Uterus (tissue), 3 donors: ENCODE measurements at regions not wholly inside any gene's neighbourhood (a gene's known extent, or its start where the extent isn't known, plus 50 kb on each side); places are given as distances from the start of the nearest gene placed in this dataset. TPM values are rescaled to one million over a fixed set of nuclear protein-coding genes. Genes with fewer than 3 reads are reported as not detected.

Experiments
- DNase-seq, 2 donors: peaks; one replicate each; pipeline ENCODE4 v3.0.0-alpha.2; 2019 to 2020
- H3K27ac ChIP-seq, 2 donors: fragments of 200-600 bp; sonication (generic); 1 replicate in 1 of 2; 2 replicates in 1 of 2; pipeline ENCODE4 v1.5.1; 2016 to 2018
- H3K27me3 ChIP-seq, 2 donors: fragments of 200-600 bp; sonication (generic); one replicate each; pipeline ENCODE4 v1.5.1; 2018 to 2019; ENCODE audit warnings: control low read depth in 1 of 2
- H3K36me3 ChIP-seq, 2 donors: fragments of 200-600 bp; sonication (generic); one replicate each; pipeline ENCODE4 v1.5.1; 2019; ENCODE audit warnings: control low read depth in 1 of 2
- H3K4me1 ChIP-seq, 2 donors: fragments of 200-600 bp; sonication (generic); one replicate each; pipeline ENCODE4 v1.5.1; 2018 to 2019; ENCODE audit warnings: control low read depth in 1 of 2
- H3K4me3 ChIP-seq, 2 donors: fragments of 200-600 bp; sonication (generic); 1 replicate in 1 of 2; 2 replicates in 1 of 2; pipeline ENCODE4 v1.5.1; 2018 to 2019; ENCODE audit warnings: mild to moderate bottlenecking in 1 of 2
- H3K9me3 ChIP-seq, 2 donors: fragments of 200-600 bp; sonication (generic); one replicate each; pipeline ENCODE4 v1.5.1; 2019; ENCODE audit warnings: control low read depth in 1 of 2
- POLR2A ChIP-seq, 2 donors: fragments of 450-650 bp; IDR thresholded peaks; one replicate each; pipeline ENCODE4 v1.6.1; 2016; ENCODE audit warnings: antibody characterized with exemption in 2 of 2, mild to moderate bottlenecking in 1 of 2, moderate library complexity in 1 of 2
- intact Hi-C: fragments of 100-400 bp; cut with DNase I; formaldehyde crosslinking; loops from one replicate; pipeline ENCODE4 v1.15.1; 2023; ENCODE audit warnings: low total_unique reads
- small RNA-seq: library from RNA; depleted of rRNA; stranded (forward); fragments of <200 nt; gene quantifications from one replicate; pipeline ENCODE3, GENCODE V24; 2016
- TF ChIP-seq, protein P1 (sequence below), 4 experiments: fragments of 200-600 bp in 2 of 4; fragments of 450-650 bp in 2 of 4; sonication (generic) in 2 of 4; IDR thresholded peaks; one replicate each; pipeline ENCODE4 v1.5.1; 2016 to 2019; ENCODE audit warnings: antibody characterized with exemption in 4 of 4, mild to moderate bottlenecking in 2 of 4, moderate library complexity in 1 of 4
- donor health status: DM: yes; HTN: yes; CAD: no.

DNA sequence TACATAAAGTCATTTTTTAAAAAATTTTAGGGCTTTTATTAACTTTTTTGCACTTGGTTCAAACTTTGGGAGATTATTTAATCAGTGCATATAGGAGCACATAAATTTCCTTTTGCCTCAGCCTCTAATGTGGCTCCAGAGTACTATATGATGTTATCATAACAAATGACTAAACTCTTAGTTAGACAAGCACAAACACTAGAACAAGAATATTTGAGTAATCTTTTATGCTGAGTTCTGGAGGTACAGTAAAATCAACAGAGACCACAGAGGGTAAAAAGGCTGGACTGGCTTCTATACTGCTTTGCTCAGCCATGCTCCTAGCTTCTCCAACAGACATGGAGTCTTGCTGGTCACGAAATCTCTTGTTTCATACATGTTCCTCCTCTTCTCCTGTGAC lies 52.5 kb upstream of the SGCD start:
- Histone ChIP-seq H3K4me3 (no peak overlapping the region), H3K9me3 (no peaks in the 10 kb centered on the region), H3K36me3 (no peaks in the 10 kb centered on the region), H3K27ac (no peak overlapping the region), H3K4me1 (no peaks in the 10 kb centered on the region), H3K27me3 (no peaks in the 10 kb centered on the region)
- DNase-seq = no peak
- TF ChIP-seq, protein P1, sequence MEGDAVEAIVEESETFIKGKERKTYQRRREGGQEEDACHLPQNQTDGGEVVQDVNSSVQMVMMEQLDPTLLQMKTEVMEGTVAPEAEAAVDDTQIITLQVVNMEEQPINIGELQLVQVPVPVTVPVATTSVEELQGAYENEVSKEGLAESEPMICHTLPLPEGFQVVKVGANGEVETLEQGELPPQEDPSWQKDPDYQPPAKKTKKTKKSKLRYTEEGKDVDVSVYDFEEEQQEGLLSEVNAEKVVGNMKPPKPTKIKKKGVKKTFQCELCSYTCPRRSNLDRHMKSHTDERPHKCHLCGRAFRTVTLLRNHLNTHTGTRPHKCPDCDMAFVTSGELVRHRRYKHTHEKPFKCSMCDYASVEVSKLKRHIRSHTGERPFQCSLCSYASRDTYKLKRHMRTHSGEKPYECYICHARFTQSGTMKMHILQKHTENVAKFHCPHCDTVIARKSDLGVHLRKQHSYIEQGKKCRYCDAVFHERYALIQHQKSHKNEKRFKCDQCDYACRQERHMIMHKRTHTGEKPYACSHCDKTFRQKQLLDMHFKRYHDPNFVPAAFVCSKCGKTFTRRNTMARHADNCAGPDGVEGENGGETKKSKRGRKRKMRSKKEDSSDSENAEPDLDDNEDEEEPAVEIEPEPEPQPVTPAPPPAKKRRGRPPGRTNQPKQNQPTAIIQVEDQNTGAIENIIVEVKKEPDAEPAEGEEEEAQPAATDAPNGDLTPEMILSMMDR (IDR thresholded peaks at IDR 0.05) = no peak
- TF ChIP-seq POLR2A (IDR thresholded peaks at IDR 0.05) = no peak
- intact Hi-C loops = no loop called here

Small RNAs in the stretch of these regions (small RNA-seq; reads per million reads assigned to genes)
- gene RNA5SP199 = not detected
